HEK293T (cell line): ENCODE measurements at regions not wholly inside any gene's neighbourhood (a gene's known extent, or its start where the extent isn't known, plus 50 kb on each side); places are given as distances from the start of the nearest gene placed in this dataset.

Source experiments
- ARNT ChIP-seq: fragments of 450-650 bp; IDR thresholded peaks from 2 replicates; pipeline ENCODE4 v1.6.1; 2017; ENCODE audit warnings: mild to moderate bottlenecking
- BHLHE40 ChIP-seq: fragments of 450-650 bp; IDR thresholded peaks from 2 replicates; pipeline ENCODE4 v1.6.1; 2016; ENCODE audit warnings: mild to moderate bottlenecking, moderate library complexity, borderline replicate concordance
- ELF4 ChIP-seq: fragments of 450-650 bp; IDR thresholded peaks from 2 replicates; pipeline ENCODE4 v1.6.1; 2017; ENCODE audit warnings: antibody characterized with exemption
- FOXA1 ChIP-seq: fragments of 450-650 bp; IDR thresholded peaks from 2 replicates; pipeline ENCODE4 v1.6.1; 2016; ENCODE audit warnings: mild to moderate bottlenecking
- FOXK2 ChIP-seq: fragments of 450-650 bp; IDR thresholded peaks from 2 replicates; pipeline ENCODE4 v1.6.1; 2016; ENCODE audit warnings: mild to moderate bottlenecking
- FOXM1 ChIP-seq: fragments of 450-650 bp; IDR thresholded peaks from 2 replicates; pipeline ENCODE4 v1.6.1; 2017; ENCODE audit warnings: mild to moderate bottlenecking, borderline replicate concordance
- HDGF ChIP-seq: fragments of 450-650 bp; IDR thresholded peaks from 2 replicates; pipeline ENCODE4 v1.6.1; 2017; ENCODE audit warnings: antibody characterized with exemption, borderline replicate concordance
- L3MBTL2 ChIP-seq: fragments of 450-650 bp; conservative IDR thresholded peaks from 2 replicates; pipeline ENCODE4 v1.6.1; 2016; ENCODE audit warnings: mild to moderate bottlenecking
- LEF1 ChIP-seq: fragments of 450-650 bp; IDR thresholded peaks from 2 replicates; pipeline ENCODE4 v1.6.1; 2017; ENCODE audit warnings: mild to moderate bottlenecking, borderline replicate concordance
- NFRKB ChIP-seq: fragments of 450-650 bp; IDR thresholded peaks from 2 replicates; pipeline ENCODE4 v1.6.1; 2016; ENCODE audit warnings: mild to moderate bottlenecking, moderate library complexity
- SP1 ChIP-seq: fragments of 450-650 bp; IDR thresholded peaks from 2 replicates; pipeline ENCODE4 v1.6.1; 2017
- SUZ12 ChIP-seq: fragments of 450-650 bp; IDR thresholded peaks from 2 replicates; pipeline ENCODE4 v1.6.1; 2016; ENCODE audit warnings: mild to moderate bottlenecking

- TF ChIP-seq ELF4: no peak
- TF ChIP-seq FOXM1: no peak
- no peak for TF ChIP-seq BHLHE40
- TF ChIP-seq HDGF: no peak
- TF ChIP-seq NFRKB: no peak
- no peak for TF ChIP-seq ARNT
- no peak for TF ChIP-seq SUZ12
- no peak for TF ChIP-seq FOXA1
- no peak for TF ChIP-seq L3MBTL2
- TF ChIP-seq LEF1: no peak
- no peak for TF ChIP-seq FOXK2
- no peak for TF ChIP-seq SP1
These were observed 119.4 kb upstream of the VLDLR start for GRCh38 chr9:2502210-2502609.
